ENCODE measurements at regions not wholly inside any gene's neighbourhood (a gene's known extent, or its start where the extent isn't known, plus 50 kb on each side); places are given as distances from the start of the nearest gene placed in this dataset.

GRCh38 chr11:11731311-11732083, 109.7 kb upstream of the GALNT18 start:
- TF ChIP-seq POLR2AphosphoS5 (IDR thresholded peaks at IDR 0.05; ENCODE audit: low read depth, low read length), result no peak

DNA sequence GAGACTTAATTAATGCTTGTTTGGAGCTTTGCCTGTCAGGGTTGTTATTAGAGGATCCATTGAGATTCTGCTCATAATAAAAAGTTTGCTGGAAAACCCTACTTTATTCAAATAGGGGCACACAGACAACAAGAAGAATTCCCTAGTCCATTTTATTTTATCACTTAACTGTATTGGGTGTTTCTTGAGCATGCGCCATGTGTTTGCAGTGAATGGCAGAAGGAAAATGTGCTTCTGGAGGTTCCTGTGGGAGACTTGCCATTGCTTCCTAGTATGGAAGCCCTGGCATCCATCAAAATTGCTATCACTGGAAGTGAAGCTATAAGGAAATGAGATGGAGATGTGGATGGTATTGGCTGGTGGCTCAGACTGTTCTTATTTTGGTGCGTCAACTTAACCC, 106.6 kb upstream of the GALNT18 start:
- no peak for TF ChIP-seq TAF1 (IDR thresholded peaks at IDR 0.05; ENCODE audit: borderline replicate concordance, insufficient read depth, low read length)
- TF ChIP-seq SIN3A (IDR thresholded peaks at IDR 0.05; ENCODE audit: borderline replicate concordance, insufficient read depth, low read length), result no peak
- TF ChIP-seq POLR2AphosphoS5 (IDR thresholded peaks at IDR 0.05; ENCODE audit: low read depth, low read length), result no peak

GRCh38 chr11:11725438-11725837, 103.6 kb upstream of the GALNT18 start:
- no peak for TF ChIP-seq TAF1 (IDR thresholded peaks at IDR 0.05; ENCODE audit: borderline replicate concordance, insufficient read depth, low read length)
- TF ChIP-seq SIN3A (IDR thresholded peaks at IDR 0.05; ENCODE audit: borderline replicate concordance, insufficient read depth, low read length), result no peak
- TF ChIP-seq REST (IDR thresholded peaks at IDR 0.05; ENCODE audit: insufficient read depth in 1 of 2, low read depth in 2 of 2, low read length in 2 of 2), result no peak
- TF ChIP-seq POLR2AphosphoS5 (IDR thresholded peaks at IDR 0.05; ENCODE audit: low read depth, low read length), result no peak
- no peak for TF ChIP-seq FOXP2 (optimal IDR thresholded peaks at IDR 0.05; ENCODE audit: borderline replicate concordance, extremely low read depth, extremely low read length, insufficient read depth)

GRCh38 chr11:11724994-11725393, 103.2 kb upstream of the GALNT18 start:
- TF ChIP-seq FOXP2 (optimal IDR thresholded peaks at IDR 0.05; ENCODE audit: borderline replicate concordance, extremely low read depth, extremely low read length, insufficient read depth) (no peak), SIN3A (IDR thresholded peaks at IDR 0.05; ENCODE audit: borderline replicate concordance, insufficient read depth, low read length) (no peak), POLR2AphosphoS5 (IDR thresholded peaks at IDR 0.05; ENCODE audit: low read depth, low read length) (no peak), REST (IDR thresholded peaks at IDR 0.05; ENCODE audit: insufficient read depth in 1 of 2, low read depth in 2 of 2, low read length in 2 of 2) (no peak), TAF1 (IDR thresholded peaks at IDR 0.05; ENCODE audit: borderline replicate concordance, insufficient read depth, low read length) (no peak)

GRCh38 chr11:11722861-11723260, 101.1 kb upstream of the GALNT18 start:
- no peak for TF ChIP-seq FOXP2 (optimal IDR thresholded peaks at IDR 0.05; ENCODE audit: borderline replicate concordance, extremely low read depth, extremely low read length, insufficient read depth)
- no peak for TF ChIP-seq POLR2AphosphoS5 (IDR thresholded peaks at IDR 0.05; ENCODE audit: low read depth, low read length)
- no peak for TF ChIP-seq REST (IDR thresholded peaks at IDR 0.05; ENCODE audit: insufficient read depth in 1 of 2, low read depth in 2 of 2, low read length in 2 of 2)
- TF ChIP-seq TAF1 (IDR thresholded peaks at IDR 0.05; ENCODE audit: borderline replicate concordance, insufficient read depth, low read length), result no peak

DNA sequence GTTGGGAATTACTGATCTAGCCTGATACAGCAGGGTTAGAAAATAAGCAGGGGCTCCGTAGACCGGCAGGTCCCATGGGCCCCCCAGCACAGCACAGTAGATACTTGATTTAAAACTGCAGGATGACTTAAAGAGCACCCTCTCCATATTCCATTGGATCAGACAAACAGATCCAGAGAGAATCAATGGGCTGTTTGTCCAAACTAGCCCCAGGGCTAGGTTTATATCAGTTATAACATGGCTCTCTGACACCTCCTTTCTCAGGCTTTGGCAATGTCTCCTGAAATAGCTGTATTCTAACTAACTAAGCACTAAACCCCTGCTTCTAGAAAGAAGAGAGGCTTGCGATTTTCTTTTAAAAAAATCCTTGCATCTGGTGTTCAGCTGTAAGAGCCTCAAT, 100.4 kb upstream of the GALNT18 start:
- TF ChIP-seq SIN3A (IDR thresholded peaks at IDR 0.05; ENCODE audit: borderline replicate concordance, insufficient read depth, low read length), result no peak

GRCh38 chr11:11718511-11718910, 96.7 kb upstream of the GALNT18 start:
- TF ChIP-seq POLR2AphosphoS5 (IDR thresholded peaks at IDR 0.05; ENCODE audit: low read depth, low read length) (no peak), TAF1 (IDR thresholded peaks at IDR 0.05; ENCODE audit: borderline replicate concordance, insufficient read depth, low read length) (no peak), REST (IDR thresholded peaks at IDR 0.05; ENCODE audit: insufficient read depth in 1 of 2, low read depth in 2 of 2, low read length in 2 of 2) (no peak), SIN3A (IDR thresholded peaks at IDR 0.05; ENCODE audit: borderline replicate concordance, insufficient read depth, low read length) (no peak), FOXP2 (optimal IDR thresholded peaks at IDR 0.05; ENCODE audit: borderline replicate concordance, extremely low read depth, extremely low read length, insufficient read depth) (no peak)
